Neural cell (in vitro differentiated cells): ENCODE measurements at regions not wholly inside any gene's neighbourhood (a gene's known extent, or its start where the extent isn't known, plus 50 kb on each side); places are given as distances from the start of the nearest gene placed in this dataset.

ENCODE experiments used
- H2AFZ ChIP-seq: fragments of 200-600, 300-800 bp; sonication (generic), shearing (Covaris generic); 2 replicates; pipeline ENCODE4 v1.6.0; 2014; ENCODE audit warnings: low read depth, mild to moderate bottlenecking, antibody characterized with exemption, low read length, moderate library complexity
- H3F3A ChIP-seq: fragments of 200-600 bp; shearing (Covaris generic); 2 replicates; pipeline ENCODE4 v1.6.1; 2016; ENCODE audit warnings: mild to moderate bottlenecking, moderate library complexity, mixed read lengths, antibody characterized with exemption, low read length; ENCODE audit not compliant: insufficient read depth, poor library complexity, severe bottlenecking
- H3K27ac ChIP-seq: fragments of 200-600, 300-800 bp; sonication (generic), shearing (Covaris generic); 2 replicates; pipeline ENCODE4 v1.5.1; 2014; ENCODE audit warnings: mild to moderate bottlenecking, low read length, moderate library complexity
- H3K27me3 ChIP-seq: fragments of 300-800, 200-600 bp; sonication (generic), shearing (Covaris generic); 2 replicates; pipeline ENCODE4 v1.6.0; 2014; ENCODE audit warnings: mild to moderate bottlenecking, low read depth, low read length, moderate library complexity; ENCODE audit not compliant: insufficient read depth
- H3K36me3 ChIP-seq: fragments of 300-800, 200-600 bp; sonication (generic), shearing (Covaris generic); 2 replicates; pipeline ENCODE4 v1.5.1; 2014; ENCODE audit warnings: mild to moderate bottlenecking, antibody characterized with exemption, low read length, moderate library complexity; ENCODE audit not compliant: insufficient read depth
- H3K4me2 ChIP-seq: fragments of 300-800, 200-600 bp; sonication (generic), shearing (Covaris generic); 2 replicates; pipeline ENCODE4 v1.6.0; 2014; ENCODE audit warnings: mild to moderate bottlenecking, low read length
- H3K4me3 ChIP-seq: fragments of 300-800, 200-600 bp; sonication (generic), shearing (Covaris generic); 2 replicates; pipeline ENCODE4 v1.5.1; 2014; ENCODE audit warnings: mild to moderate bottlenecking, low read length, moderate library complexity
- H3K79me2 ChIP-seq: fragments of 200-600 bp; shearing (Covaris generic); replicated peaks from 2 replicates; pipeline ENCODE4 v1.6.0; 2014; ENCODE audit warnings: mild to moderate bottlenecking, low read length, moderate library complexity; ENCODE audit not compliant: insufficient read depth
- H3K9ac ChIP-seq: fragments of 300-800, 200-600 bp; sonication (generic), shearing (Covaris generic); 2 replicates; pipeline ENCODE4 v1.6.1; 2016; ENCODE audit warnings: mild to moderate bottlenecking, low read length, mixed read lengths
- H3K9me2 ChIP-seq: fragments of 200-600 bp; shearing (Covaris generic); 2 replicates; pipeline ENCODE4 v1.6.1; 2016; ENCODE audit warnings: mild to moderate bottlenecking, low read length, mixed read lengths; ENCODE audit not compliant: insufficient read depth
- H3K9me3 ChIP-seq: fragments of 200-600, 300-800 bp; sonication (generic), shearing (Covaris generic); 2 replicates; pipeline ENCODE4 v1.6.1; 2016; ENCODE audit warnings: mild to moderate bottlenecking, mixed run types, low read length, moderate library complexity, mixed read lengths
- H4K20me1 ChIP-seq: fragments of 200-600 bp; shearing (Covaris generic); 2 replicates; pipeline ENCODE4 v1.6.1; 2016; ENCODE audit warnings: mild to moderate bottlenecking, mixed run types; ENCODE audit not compliant: insufficient read depth
- CTCF ChIP-seq: fragments of 450-650 bp; IDR thresholded peaks from 2 replicates; pipeline ENCODE4 v1.5.1; 2014; ENCODE audit warnings: antibody characterized with exemption, mild to moderate bottlenecking, moderate library complexity; ENCODE audit not compliant: poor library complexity, severe bottlenecking
- EP300 ChIP-seq: fragments of 450-650 bp; conservative IDR thresholded peaks from 2 replicates; pipeline ENCODE4 v1.6.1; 2014; ENCODE audit warnings: antibody characterized with exemption, mild to moderate bottlenecking, moderate library complexity; ENCODE audit not compliant: poor library complexity, severe bottlenecking
- EZH2 ChIP-seq: fragments of 200-600, 300-800 bp; shearing (Covaris generic), sonication (generic); IDR thresholded peaks from 2 replicates; pipeline ENCODE4 v1.6.1; 2014; ENCODE audit warnings: antibody characterized with exemption, low read length, borderline replicate concordance, mild to moderate bottlenecking; ENCODE audit not compliant: insufficient read depth, poor library complexity, severe bottlenecking
- MXI1 ChIP-seq: fragments of 450-650 bp; conservative IDR thresholded peaks from 2 replicates; pipeline ENCODE4 v1.6.1; 2014; ENCODE audit warnings: antibody characterized with exemption, mild to moderate bottlenecking; ENCODE audit not compliant: poor library complexity, severe bottlenecking
- POLR2AphosphoS5 ChIP-seq: IDR thresholded peaks from 2 replicates; pipeline ENCODE4 v1.6.1; 2012
- RAD21 ChIP-seq: fragments of 450-650 bp; conservative IDR thresholded peaks from 2 replicates; pipeline ENCODE4 v1.6.1; 2014; ENCODE audit warnings: antibody characterized with exemption, mild to moderate bottlenecking, moderate library complexity
- REST ChIP-seq: IDR thresholded peaks from 2 replicates; pipeline ENCODE4 v1.6.1; 2012; ENCODE audit warnings: borderline replicate concordance
- SMC3 ChIP-seq: fragments of 450-650 bp; conservative IDR thresholded peaks from 2 replicates; pipeline ENCODE4 v1.6.1; 2014; ENCODE audit warnings: antibody characterized with exemption, mild to moderate bottlenecking, moderate library complexity; ENCODE audit not compliant: poor library complexity
- TAF1 ChIP-seq: IDR thresholded peaks from 2 replicates; pipeline ENCODE4 v1.6.1; 2012; ENCODE audit warnings: low read depth

GRCh38 chr18:57241869-57242268 is 95.0 kb downstream of the BOD1L2 start:
- Histone ChIP-seq H3K27me3 (no peaks in the 10 kb centered on the region), H3K27ac (no peak overlapping the region), H3K4me3 (no peak overlapping the region), H3K4me2 (no peak overlapping the region), H4K20me1 (no peaks in the 10 kb centered on the region), H3F3A (no peaks in the 10 kb centered on the region), H3K9me2 (no peaks in the 10 kb centered on the region), H3K79me2 (no peaks in the 10 kb centered on the region), H2AFZ (no peak overlapping the region), H3K9me3 (no peaks in the 10 kb centered on the region), H3K36me3 (no peaks in the 10 kb centered on the region), H3K9ac (no peak overlapping the region)
- TF ChIP-seq POLR2AphosphoS5, result no peak
- no peak for TF ChIP-seq EP300
- no peak for TF ChIP-seq CTCF
- TF ChIP-seq RAD21, result no peak
- no peak for TF ChIP-seq REST
- TF ChIP-seq MXI1, result no peak
- TF ChIP-seq SMC3, result no peak
- TF ChIP-seq TAF1, result no peak
- TF ChIP-seq EZH2, result no peak

GRCh38 chr18:57242285-57242684 is 95.4 kb downstream of the BOD1L2 start:
- TF ChIP-seq EP300 (no peak), EZH2 (no peak), REST (no peak), CTCF (no peak), POLR2AphosphoS5 (no peak), TAF1 (no peak), MXI1 (no peak), SMC3 (no peak), RAD21 (no peak)
- H3K79me2 ChIP-seq, result no peaks in the 10 kb centered on the region
- no peak overlapping the region for H3K27ac ChIP-seq
- no peaks in the 10 kb centered on the region for H3K27me3 ChIP-seq
- no peaks in the 10 kb centered on the region for H3K9me3 ChIP-seq
- H3K9ac ChIP-seq, result no peak overlapping the region
- H2AFZ ChIP-seq, result no peak overlapping the region
- H3K36me3 ChIP-seq, result no peaks in the 10 kb centered on the region
- no peaks in the 10 kb centered on the region for H3F3A ChIP-seq
- H3K9me2 ChIP-seq, result no peaks in the 10 kb centered on the region
- H3K4me3 ChIP-seq, result no peak overlapping the region
- H3K4me2 ChIP-seq, result no peak overlapping the region
- no peaks in the 10 kb centered on the region for H4K20me1 ChIP-seq
